Lung (tissue), 11 donors: ENCODE measurements at regions not wholly inside any gene's neighbourhood (a gene's known extent, or its start where the extent isn't known, plus 50 kb on each side); places are given as distances from the start of the nearest gene placed in this dataset.

Experiments used
- ATAC-seq: fragments of 200-7000 bp; cut with Tn5 transposase; one replicate; pipeline ENCODE4 v1.9.1; 2020; ENCODE audit warnings: moderate number of reproducible peaks; ENCODE audit not compliant: insufficient read depth, low FRiP score
- DNase-seq, 3 donors: peaks; one replicate each; pipeline ENCODE4 v3.0.0-alpha.2; 2013 to 2017
- H3K27ac ChIP-seq, 2 donors: one replicate each; pipeline ENCODE4 v1.5.1; 2013; ENCODE audit warnings: mild to moderate bottlenecking in 2 of 2, moderate library complexity in 2 of 2, control low read depth in 1 of 2, inconsistent platforms in 1 of 2, low read depth in 1 of 2, low read length in 1 of 2
- H3K27me3 ChIP-seq, 3 donors: one replicate each; pipeline ENCODE4 v1.5.1; 2013; ENCODE audit warnings: low read length in 2 of 3; ENCODE audit not compliant: control insufficient read depth in 3 of 3, insufficient read depth in 3 of 3
- H3K36me3 ChIP-seq, 4 donors: one replicate each; pipeline ENCODE4 v1.5.1; 2013; ENCODE audit warnings: low read length in 4 of 4, mild to moderate bottlenecking in 1 of 4, moderate library complexity in 1 of 4; ENCODE audit not compliant: control insufficient read depth in 4 of 4, insufficient read depth in 4 of 4
- H3K4me1 ChIP-seq, 5 donors: one replicate each; pipeline ENCODE4 v1.5.1; 2013; ENCODE audit warnings: low read length in 5 of 5, mild to moderate bottlenecking in 2 of 5, moderate library complexity in 1 of 5; ENCODE audit not compliant: control insufficient read depth in 5 of 5, insufficient read depth in 5 of 5
- H3K4me3 ChIP-seq: one replicate; pipeline ENCODE4 v1.5.1; 2013; ENCODE audit warnings: mild to moderate bottlenecking, control low read depth, moderate library complexity
- H3K9ac ChIP-seq, 2 donors: one replicate each; pipeline ENCODE4 v1.5.1; 2013; ENCODE audit warnings: low read length in 2 of 2, control low read depth in 1 of 2; ENCODE audit not compliant: insufficient read depth in 1 of 2
- H3K9me3 ChIP-seq, 4 donors: one replicate each; pipeline ENCODE4 v1.5.1; 2013; ENCODE audit warnings: low read length in 3 of 4, mild to moderate bottlenecking in 1 of 4, moderate library complexity in 1 of 4; ENCODE audit not compliant: control insufficient read depth in 4 of 4, insufficient read depth in 3 of 4
- WGBS, 2 donors: extraction: QIAGEN DNeasy Blood & Tissue Kit; methylation state at CpG; one replicate each; pipeline ENCODE4 v1.1.7; 2013; 5-methylcytosine and 5-hydroxymethylcytosine counted together
- TF ChIP-seq, protein P1 (sequence below): IDR thresholded peaks from 2 replicates; pipeline ENCODE4 v1.5.1; 2012; ENCODE audit warnings: mild to moderate bottlenecking; ENCODE audit errors: control extremely low read depth, extremely low read depth
- donor health status: control.
- donor health status: control.
- donor health status: Bipolar disorder and iron deficiency.
- donor health status: healthy.
- donor health status: DM: yes; HTN: yes; CAD: no.

DNA sequence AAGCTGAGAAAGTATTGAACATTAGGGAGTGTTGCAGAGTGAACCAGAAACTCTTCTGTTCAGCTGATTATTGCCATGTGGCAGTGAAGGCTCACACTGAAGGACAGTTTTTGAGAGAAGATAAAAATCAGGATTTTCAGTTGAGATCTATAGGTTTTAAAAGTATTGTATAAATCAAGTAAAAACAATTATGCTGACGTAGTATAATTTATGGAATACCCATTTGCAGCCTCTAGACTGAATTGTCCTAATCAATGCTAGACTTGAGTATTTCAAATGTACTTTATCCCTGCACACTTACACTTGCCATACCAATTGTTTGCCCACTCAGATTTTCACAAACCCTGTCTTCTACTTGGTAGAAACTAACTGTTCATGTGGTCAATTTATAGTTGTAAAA lies 245.8 kb downstream of the FRK start:
- Histone ChIP-seq H3K4me3 (no peak overlapping the region), H3K27me3 (no peaks in the 10 kb centered on the region), H3K36me3 (no peaks in the 10 kb centered on the region), H3K9me3 (peaks cover 0 to 3% (median 0%) of the 10 kb centered on the region in 4 donors), H3K4me1 (no peaks in the 10 kb centered on the region), H3K9ac (no peak overlapping the region), H3K27ac (no peak overlapping the region)
- no peak for DNase-seq
- TF ChIP-seq, protein P1, sequence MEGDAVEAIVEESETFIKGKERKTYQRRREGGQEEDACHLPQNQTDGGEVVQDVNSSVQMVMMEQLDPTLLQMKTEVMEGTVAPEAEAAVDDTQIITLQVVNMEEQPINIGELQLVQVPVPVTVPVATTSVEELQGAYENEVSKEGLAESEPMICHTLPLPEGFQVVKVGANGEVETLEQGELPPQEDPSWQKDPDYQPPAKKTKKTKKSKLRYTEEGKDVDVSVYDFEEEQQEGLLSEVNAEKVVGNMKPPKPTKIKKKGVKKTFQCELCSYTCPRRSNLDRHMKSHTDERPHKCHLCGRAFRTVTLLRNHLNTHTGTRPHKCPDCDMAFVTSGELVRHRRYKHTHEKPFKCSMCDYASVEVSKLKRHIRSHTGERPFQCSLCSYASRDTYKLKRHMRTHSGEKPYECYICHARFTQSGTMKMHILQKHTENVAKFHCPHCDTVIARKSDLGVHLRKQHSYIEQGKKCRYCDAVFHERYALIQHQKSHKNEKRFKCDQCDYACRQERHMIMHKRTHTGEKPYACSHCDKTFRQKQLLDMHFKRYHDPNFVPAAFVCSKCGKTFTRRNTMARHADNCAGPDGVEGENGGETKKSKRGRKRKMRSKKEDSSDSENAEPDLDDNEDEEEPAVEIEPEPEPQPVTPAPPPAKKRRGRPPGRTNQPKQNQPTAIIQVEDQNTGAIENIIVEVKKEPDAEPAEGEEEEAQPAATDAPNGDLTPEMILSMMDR, result no peak
- ATAC-seq, result no peak
- WGBS, 2 donors, result 87 to 93% methylated on average over 1 of the region's 1 CpG

DNA sequence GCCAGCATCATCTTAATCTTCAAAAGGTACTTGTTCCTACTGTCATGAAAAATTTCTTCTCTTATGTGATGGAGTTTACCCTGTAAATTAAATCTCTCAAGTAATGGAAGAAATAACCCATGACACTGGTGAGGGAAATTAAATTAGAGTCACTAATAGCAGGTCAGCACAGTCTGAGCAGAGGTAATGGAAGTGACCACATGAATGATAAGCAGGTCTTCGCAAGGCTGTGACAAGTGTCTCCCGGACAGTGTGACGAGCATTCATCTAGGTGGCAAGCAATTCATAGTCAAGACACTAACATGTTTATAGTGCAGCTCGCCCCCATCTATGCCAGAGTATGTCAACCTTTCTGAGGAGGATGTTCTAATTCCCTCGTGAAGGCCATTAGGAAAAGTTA lies 249.2 kb downstream of the FRK start:
- Histone ChIP-seq H3K36me3 (no peaks in the 10 kb centered on the region), H3K27me3 (no peaks in the 10 kb centered on the region), H3K9ac (no peak overlapping the region), H3K27ac (no peak overlapping the region), H3K9me3 (no peaks in the 10 kb centered on the region), H3K4me1 (no peaks in the 10 kb centered on the region), H3K4me3 (no peak overlapping the region)
- ATAC-seq, result no peak
- DNase-seq, result no peak
- TF ChIP-seq, protein P1, result no peak
- WGBS, 2 donors, result 75 to 87% methylated on average over 5 of the region's 5 CpGs

DNA sequence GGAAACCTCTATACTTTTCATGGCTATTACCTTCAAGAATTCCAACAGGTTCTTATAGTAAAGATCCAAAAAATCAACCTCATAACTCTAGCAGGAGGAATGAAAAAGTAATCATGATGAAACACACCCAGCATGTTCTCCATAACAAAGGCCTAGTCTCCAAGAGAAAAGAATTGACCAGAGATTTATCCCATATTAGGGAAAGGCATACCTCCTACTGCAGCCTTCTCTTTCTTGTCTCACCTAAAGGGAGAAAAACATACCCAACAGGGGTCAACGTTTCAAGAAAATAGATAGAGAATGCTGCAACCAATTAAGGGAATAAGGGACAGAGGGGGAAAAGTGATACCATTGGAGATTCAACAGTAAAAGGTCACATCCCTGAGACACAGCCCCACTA lies 262.5 kb downstream of the FRK start:
- Histone ChIP-seq H3K27ac (no peak overlapping the region), H3K4me1 (no peaks in the 10 kb centered on the region), H3K4me3 (no peak overlapping the region), H3K36me3 (no peaks in the 10 kb centered on the region), H3K9me3 (no peaks in the 10 kb centered on the region), H3K27me3 (peaks cover 0 to 5% (median 0%) of the 10 kb centered on the region in 3 donors), H3K9ac (no peak overlapping the region)
- no peak for ATAC-seq
- WGBS, 2 donors, result 28 to 34% methylated on average over 1 of the region's 1 CpG
- no peak for DNase-seq
- TF ChIP-seq, protein P1, result no peak

DNA sequence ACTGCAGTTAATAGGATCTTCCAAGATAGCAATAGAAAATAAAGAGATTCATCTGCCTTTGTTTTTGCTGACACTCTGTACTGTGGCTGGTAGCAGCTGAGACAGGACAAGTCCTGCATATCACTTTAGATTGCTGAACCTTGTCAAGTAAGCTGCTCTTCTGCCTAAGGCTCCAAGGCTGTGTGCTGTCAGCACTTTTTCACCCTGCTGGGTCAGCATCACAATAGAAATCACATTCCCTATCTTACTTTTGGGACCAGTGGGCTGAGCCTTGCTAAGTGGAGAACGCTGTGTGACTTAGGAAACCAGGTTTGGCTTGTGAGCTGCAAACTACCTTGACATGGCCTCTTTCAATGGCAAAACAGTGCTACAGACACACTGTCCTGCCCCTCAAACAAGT lies 263.9 kb downstream of the FRK start:
- TF ChIP-seq, protein P1, result no peak
- Histone ChIP-seq H3K9ac (no peak overlapping the region), H3K27me3 (peaks cover 0 to 5% (median 0%) of the 10 kb centered on the region in 3 donors), H3K4me3 (no peak overlapping the region), H3K4me1 (no peaks in the 10 kb centered on the region), H3K27ac (no peak overlapping the region), H3K36me3 (no peaks in the 10 kb centered on the region), H3K9me3 (no peaks in the 10 kb centered on the region)
- WGBS, 2 donors, result 61 to 71% methylated on average over 1 of the region's 1 CpG
- DNase-seq, result no peak
- ATAC-seq, result no peak
